ENCODE measurements at regions not wholly inside any gene's neighbourhood (a gene's known extent, or its start where the extent isn't known, plus 50 kb on each side); places are given as distances from the start of the nearest gene placed in this dataset.

DNA sequence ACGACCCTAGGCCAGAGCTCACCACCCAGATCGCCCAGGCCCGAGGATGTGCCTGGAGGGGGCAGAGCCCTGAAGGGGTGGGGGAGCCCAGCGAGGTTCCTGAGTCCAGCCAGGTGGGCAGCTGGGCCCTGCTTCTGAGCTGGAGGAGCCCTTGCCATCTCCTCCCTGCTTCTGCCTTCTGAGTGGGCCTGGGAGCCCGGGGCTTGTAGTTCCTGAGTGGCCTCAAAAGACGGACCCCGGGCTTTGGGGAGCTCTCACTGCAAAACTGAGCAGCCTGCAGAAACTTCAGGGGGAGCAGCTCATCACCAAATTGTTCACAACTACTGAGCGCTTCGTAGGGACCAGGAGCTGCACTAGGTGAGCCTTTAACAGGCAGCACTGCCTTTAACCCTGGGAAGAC, 112.1 kb downstream of the NCOR2 start:
- Histone ChIP-seq H3K9me2 (ENCODE audit: insufficient read depth, low read length) (no peaks in the 10 kb centered on the region), H4K20me1 (ENCODE audit: insufficient read depth, low read length) (no peaks in the 10 kb centered on the region), H3K4me2 (ENCODE audit: low read length) (no peak overlapping the region), H2AFZ (ENCODE audit: low read length) (no peak overlapping the region), H3K9me3 (ENCODE audit: low read length) (no peaks in the 10 kb centered on the region), H3K27ac (ENCODE audit: low read depth, low read length, poor library complexity, severe bottlenecking) (no peak overlapping the region), H3K4me3 (ENCODE audit: low read depth, low read length, poor library complexity, severe bottlenecking) (no peak overlapping the region), H3K4me1 (ENCODE audit: insufficient read depth, low read length, poor library complexity, severe bottlenecking) (peaks cover 44% of the 10 kb centered on the region), H3K79me2 (ENCODE audit: insufficient read depth, low read depth, low read length) (no peaks in the 10 kb centered on the region), H3K36me3 (ENCODE audit: insufficient read depth, low read length) (peaks cover 27% of the 10 kb centered on the region; the same call in 1 of the 2 replicates)
- no TSS peak for BruUV-seq (replicated peaks)
- intact Hi-C loops (cut with micrococcal nuclease; ENCODE audit: unreplicated experiment), result no loop called here
- DNase-seq (ENCODE audit: low spot score), result no peak
- TF ChIP-seq, protein P1, sequence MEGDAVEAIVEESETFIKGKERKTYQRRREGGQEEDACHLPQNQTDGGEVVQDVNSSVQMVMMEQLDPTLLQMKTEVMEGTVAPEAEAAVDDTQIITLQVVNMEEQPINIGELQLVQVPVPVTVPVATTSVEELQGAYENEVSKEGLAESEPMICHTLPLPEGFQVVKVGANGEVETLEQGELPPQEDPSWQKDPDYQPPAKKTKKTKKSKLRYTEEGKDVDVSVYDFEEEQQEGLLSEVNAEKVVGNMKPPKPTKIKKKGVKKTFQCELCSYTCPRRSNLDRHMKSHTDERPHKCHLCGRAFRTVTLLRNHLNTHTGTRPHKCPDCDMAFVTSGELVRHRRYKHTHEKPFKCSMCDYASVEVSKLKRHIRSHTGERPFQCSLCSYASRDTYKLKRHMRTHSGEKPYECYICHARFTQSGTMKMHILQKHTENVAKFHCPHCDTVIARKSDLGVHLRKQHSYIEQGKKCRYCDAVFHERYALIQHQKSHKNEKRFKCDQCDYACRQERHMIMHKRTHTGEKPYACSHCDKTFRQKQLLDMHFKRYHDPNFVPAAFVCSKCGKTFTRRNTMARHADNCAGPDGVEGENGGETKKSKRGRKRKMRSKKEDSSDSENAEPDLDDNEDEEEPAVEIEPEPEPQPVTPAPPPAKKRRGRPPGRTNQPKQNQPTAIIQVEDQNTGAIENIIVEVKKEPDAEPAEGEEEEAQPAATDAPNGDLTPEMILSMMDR (conservative IDR thresholded peaks at IDR 0.05; ENCODE audit: low read length), result no peak
- TF ChIP-seq EZH2phosphoT487 (IDR thresholded peaks at IDR 0.05; ENCODE audit: borderline replicate concordance, low read depth, low read length), result no peak
- ChIA-PET POLR2A (interaction anchor here (0.5 to 0.6 kb wide), 2 partner anchors 287 to 289 kb away, joined by 3 read pairs; no protein-coding TSS in a partner anchor), CTCF (ENCODE audit: unreplicated experiment) (interaction anchor here (0.9 kb wide), 1 partner anchor 151 kb away, joined by 3 read pairs; no protein-coding TSS in a partner anchor)

DNA sequence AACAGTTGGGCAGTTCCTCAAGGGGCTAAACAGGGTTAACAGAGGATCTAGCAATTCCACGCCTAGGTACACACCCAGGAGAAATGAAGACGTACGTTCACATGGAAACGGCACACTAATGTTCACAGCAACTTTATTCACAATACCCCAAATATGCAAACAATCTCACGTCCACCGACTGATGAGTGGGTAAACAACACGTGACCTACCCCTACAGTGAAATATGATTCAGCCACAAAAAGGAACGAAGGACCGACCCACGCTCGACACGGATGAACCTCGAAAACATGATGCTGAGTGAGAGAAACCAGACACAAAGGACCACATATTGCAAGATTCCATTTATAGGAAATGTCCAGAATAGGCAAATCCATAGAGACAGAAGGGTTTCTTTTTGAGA, 112.7 kb downstream of the NCOR2 start:
- no TSS peak for BruUV-seq (replicated peaks)
- TF ChIP-seq EZH2phosphoT487 (IDR thresholded peaks at IDR 0.05; ENCODE audit: borderline replicate concordance, low read depth, low read length), result no peak
- TF ChIP-seq, protein P1 (conservative IDR thresholded peaks at IDR 0.05; ENCODE audit: low read length), result no peak
- Histone ChIP-seq H2AFZ (ENCODE audit: low read length) (no peak overlapping the region), H3K27ac (ENCODE audit: low read depth, low read length, poor library complexity, severe bottlenecking) (no peak overlapping the region), H3K9me2 (ENCODE audit: insufficient read depth, low read length) (no peaks in the 10 kb centered on the region), H3K4me3 (ENCODE audit: low read depth, low read length, poor library complexity, severe bottlenecking) (no peak overlapping the region), H3K79me2 (ENCODE audit: insufficient read depth, low read depth, low read length) (no peaks in the 10 kb centered on the region), H4K20me1 (ENCODE audit: insufficient read depth, low read length) (no peaks in the 10 kb centered on the region), H3K4me1 (ENCODE audit: insufficient read depth, low read length, poor library complexity, severe bottlenecking) (peaks cover 44% of the 10 kb centered on the region), H3K36me3 (ENCODE audit: insufficient read depth, low read length) (peaks cover 21% of the 10 kb centered on the region; the same call in 1 of the 2 replicates), H3K4me2 (ENCODE audit: low read length) (peak overlapping the region; percentile 74; the same call in 1 of the 2 replicates), H3K9me3 (ENCODE audit: low read length) (no peaks in the 10 kb centered on the region)
- POLR2A ChIA-PET, result interaction anchor here (0.6 kb wide), 1 partner anchor 290 kb away, joined by 3 read pairs; no protein-coding TSS in a partner anchor
- no peak for DNase-seq (ENCODE audit: low spot score)
- intact Hi-C loops (cut with micrococcal nuclease; ENCODE audit: unreplicated experiment), result no loop called here
- CTCF ChIA-PET (ENCODE audit: unreplicated experiment), result interaction anchor here (0.5 to 0.9 kb wide), 2 partner anchors 78 to 152 kb away, joined by 3 to 4 read pairs; no protein-coding TSS in a partner anchor

DNA sequence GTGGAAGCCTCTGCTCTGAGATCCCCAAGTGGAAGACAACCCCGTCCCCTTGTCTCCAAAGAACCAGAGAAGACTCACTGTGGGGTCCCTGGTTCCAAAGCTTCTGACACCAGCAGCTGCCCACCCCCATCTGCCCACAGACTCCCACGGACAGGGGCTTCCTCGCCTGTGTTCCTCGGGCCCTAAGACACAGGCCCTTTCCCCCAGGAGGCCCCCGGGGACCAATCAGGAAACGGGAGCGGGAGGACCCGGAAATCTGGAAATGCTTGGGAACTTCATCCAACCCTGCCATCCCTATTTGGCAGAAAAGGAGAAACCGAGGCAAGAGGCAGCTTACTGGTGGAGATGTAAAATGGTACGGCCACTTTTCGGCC, 113.1 kb downstream of the NCOR2 start:
- ChIA-PET POLR2A (no interaction called here), CTCF (ENCODE audit: unreplicated experiment) (interaction anchor here (0.5 kb wide), 1 partner anchor 78 kb away, joined by 4 read pairs; no protein-coding TSS in a partner anchor)
- peaks cover 19% of the 10 kb centered on the region; the same call in 1 of the 2 replicates for H3K36me3 ChIP-seq (ENCODE audit: insufficient read depth, low read length)
- no TSS peak for BruUV-seq (replicated peaks)
- H3K9me3 ChIP-seq (ENCODE audit: low read length), result no peaks in the 10 kb centered on the region
- no peaks in the 10 kb centered on the region for H4K20me1 ChIP-seq (ENCODE audit: insufficient read depth, low read length)
- no peak overlapping the region for H2AFZ ChIP-seq (ENCODE audit: low read length)
- intact Hi-C loops (cut with micrococcal nuclease; ENCODE audit: unreplicated experiment), result no loop called here
- H3K4me2 ChIP-seq (ENCODE audit: low read length), result peak overlapping the region; percentile 74
- H3K27ac ChIP-seq (ENCODE audit: low read depth, low read length, poor library complexity, severe bottlenecking), result no peak overlapping the region
- DNase-seq (ENCODE audit: low spot score), result no peak
- H3K9me2 ChIP-seq (ENCODE audit: insufficient read depth, low read length), result no peaks in the 10 kb centered on the region
- peaks cover 44% of the 10 kb centered on the region for H3K4me1 ChIP-seq (ENCODE audit: insufficient read depth, low read length, poor library complexity, severe bottlenecking)
- no peak for TF ChIP-seq EZH2phosphoT487 (IDR thresholded peaks at IDR 0.05; ENCODE audit: borderline replicate concordance, low read depth, low read length)
- TF ChIP-seq, protein P1 (conservative IDR thresholded peaks at IDR 0.05; ENCODE audit: low read length), result no peak
- H3K4me3 ChIP-seq (ENCODE audit: low read depth, low read length, poor library complexity, severe bottlenecking), result no peak overlapping the region
- no peaks in the 10 kb centered on the region for H3K79me2 ChIP-seq (ENCODE audit: insufficient read depth, low read depth, low read length)

All from OCI-LY7 (cell line).